NCI-H128 (cell line): ENCODE measurements at regions not wholly inside any gene's neighbourhood (a gene's known extent, or its start where the extent isn't known, plus 50 kb on each side); places are given as distances from the start of the nearest gene placed in this dataset.

Source experiments
- DNase-seq: peaks from one replicate; lab custom pipeline; 2025; ENCODE audit not compliant: unreplicated experiment; lab: John Stamatoyannopoulos, UW

DNA sequence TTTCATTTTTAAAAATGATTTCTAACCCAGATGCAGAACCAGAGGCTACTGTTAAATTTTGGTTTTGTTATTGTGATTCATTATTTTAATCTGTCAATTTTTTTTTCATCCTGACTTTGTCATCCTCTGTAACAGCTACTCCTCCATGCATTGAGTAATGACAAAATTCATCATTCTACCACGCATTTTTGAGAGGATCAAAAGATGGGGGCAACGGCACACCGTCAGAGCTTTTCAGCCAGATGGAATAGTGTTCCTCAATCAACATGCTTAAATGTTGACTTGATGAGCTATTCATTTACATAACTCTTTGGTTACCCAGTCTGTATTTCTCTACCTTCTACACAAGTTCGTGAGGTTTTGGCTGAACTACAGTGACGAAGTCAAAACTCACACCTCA lies 486.3 kb downstream of the EFNB2 start:
- DNase-seq, result no peak

DNA sequence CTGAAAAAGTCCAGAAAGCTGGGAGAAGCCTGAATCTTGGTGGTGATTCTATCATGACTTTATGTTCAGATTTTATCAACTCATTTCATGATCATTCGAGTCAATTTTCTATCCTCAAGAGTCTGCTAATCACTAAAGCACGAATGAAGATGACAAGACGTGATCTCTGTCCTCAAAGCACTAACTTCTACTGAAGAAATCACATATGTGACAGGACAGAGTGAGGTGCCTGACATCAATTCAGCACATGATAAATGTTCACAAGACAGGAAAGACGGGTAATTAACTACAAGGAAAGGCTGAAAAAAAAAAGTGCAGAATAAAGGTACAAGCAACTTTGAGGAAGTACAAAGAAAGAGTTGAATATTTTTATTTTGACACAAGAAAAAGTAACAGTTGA lies 487.1 kb downstream of the EFNB2 start:
- no peak for DNase-seq

DNA sequence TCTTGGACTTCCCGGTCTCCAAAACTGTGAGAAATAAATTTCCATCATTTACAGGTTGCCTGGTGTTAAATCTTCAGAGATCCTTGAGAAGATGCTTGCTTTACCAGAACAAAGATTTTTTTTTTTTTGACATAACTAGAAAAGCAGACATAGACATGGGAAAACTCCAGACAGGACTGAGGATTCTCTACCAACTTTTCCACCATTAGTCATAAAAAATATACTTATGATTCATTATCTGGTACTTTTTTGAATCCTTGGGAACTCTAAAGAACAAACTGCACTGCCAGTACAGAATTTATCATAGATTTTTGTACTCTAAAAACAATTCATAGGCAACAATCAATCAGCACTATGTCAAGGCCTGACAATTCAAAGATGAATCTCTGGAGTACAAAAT lies 487.6 kb downstream of the EFNB2 start:
- no peak for DNase-seq

DNA sequence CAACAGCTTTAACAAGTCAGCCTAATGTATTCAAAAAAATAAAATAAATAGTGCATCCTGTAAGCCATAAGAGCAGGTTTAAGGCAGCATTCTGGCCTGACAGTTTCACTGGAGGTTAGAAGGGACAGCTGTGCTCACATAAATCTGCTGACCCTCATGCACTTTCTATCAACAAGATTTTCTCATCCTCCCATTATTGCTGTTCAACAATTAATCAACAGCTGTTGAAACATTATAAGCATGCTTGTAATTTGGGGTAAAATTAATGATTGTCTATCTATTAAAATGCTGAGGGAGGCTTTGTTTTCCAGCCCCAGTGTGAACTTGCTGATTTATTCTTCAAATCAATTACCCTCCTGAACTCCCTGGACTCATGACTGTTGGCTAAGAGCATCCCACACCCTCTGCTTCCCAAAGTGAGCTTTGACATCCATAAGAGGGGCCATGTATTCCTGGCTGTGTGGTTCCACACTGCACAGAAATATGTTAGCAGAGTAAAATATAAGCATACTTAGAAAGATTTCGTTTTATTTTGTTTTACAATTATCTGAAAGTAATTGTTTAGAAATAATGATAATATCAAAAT lies 492.4 kb downstream of the EFNB2 start:
- DNase-seq, result no peak

DNA sequence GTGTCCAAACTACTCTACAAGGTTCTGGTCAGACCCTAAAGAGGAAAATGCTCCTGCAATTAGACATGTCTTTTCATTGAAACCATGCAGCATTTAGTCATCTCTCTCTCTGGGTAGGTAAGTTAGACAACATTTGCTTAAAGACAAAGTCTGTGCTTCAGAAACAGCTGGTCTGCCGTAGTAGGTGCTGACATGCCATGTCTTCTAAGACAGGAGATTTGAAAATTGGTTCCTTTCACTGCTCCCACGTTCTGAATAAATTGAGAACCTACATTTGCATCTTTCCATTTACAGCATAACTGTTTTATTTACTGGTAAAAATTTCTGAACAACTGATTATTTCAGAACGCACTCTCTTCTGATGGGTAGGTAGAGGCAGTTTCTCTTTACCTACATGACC lies 494.0 kb downstream of the EFNB2 start:
- no peak for DNase-seq

DNA sequence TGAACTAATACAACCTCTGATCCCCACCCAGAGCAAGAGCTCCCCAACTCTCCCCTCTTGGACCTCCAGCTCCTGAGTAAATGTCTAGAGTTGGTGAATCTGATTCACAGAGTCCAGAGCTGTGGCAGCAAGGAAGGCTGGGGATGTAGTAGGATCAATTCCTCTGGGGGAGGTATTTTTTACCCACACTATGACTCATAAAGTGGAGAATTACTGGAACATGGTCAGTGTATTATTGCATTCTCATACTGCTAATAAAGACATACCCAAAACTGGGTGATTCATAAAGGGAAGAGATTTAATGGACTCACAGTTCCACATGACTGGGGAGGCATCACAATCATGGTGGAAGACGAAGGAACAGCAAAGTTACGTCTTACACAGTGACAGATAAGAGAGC lies 496.7 kb downstream of the EFNB2 start:
- no peak for DNase-seq

DNA sequence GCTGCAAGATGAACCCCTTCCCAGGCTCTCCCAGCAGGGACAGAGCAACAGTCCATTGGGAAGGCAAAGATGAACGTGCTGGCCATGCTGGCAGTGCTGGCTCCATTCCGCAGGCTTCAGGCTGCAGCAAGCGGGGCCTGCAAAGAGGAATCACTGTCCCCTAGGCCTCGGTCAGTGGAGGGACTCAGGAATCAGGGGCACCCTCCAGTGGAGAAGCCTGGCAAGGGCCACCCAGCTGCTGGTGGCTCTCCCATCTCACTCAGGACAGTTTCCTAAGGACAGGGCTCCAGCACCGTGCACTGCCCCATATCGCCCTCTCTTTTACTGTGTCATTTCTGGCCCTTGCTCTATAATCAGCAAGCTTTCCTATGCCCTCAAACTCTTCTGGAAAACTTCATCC lies 498.6 kb downstream of the EFNB2 start:
- no peak for DNase-seq

DNA sequence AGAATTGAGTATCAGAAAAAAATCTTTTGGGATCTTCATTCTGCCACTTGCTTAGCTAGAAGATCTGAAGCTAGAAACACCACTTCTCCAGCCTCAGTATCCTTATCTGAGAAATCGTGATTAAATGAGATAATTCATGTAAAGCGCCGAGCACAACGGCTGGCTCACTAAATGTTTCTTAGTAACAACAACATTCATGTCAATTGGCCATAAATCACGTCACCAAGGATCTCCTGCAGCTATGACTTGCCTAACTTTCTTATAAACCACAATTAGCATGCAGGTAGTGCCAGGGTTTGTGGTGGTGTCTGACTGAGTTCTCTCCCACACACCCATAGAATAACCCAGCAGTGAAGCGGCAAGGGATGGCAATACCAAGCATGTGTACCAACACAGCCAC lies 501.3 kb downstream of the EFNB2 start:
- DNase-seq, result no peak

DNA sequence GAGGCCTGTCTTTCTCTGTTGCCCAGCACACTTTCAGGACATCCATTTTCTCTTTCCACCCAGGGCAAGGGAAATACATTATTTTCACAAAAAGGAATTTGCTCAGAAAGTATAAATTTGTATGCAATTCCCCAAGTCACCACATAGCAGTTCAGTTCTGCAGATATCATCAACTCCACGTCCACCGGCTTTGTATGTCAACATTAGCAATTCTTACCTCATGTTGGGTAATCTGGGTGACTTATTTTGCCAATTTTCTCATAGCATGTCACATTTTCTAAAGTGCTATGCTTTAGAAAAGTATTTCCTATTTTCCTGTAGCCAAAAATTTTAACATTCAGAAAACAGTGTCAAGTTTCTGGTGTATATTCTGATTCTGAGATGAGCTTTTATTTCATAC lies 501.8 kb downstream of the EFNB2 start:
- DNase-seq, result no peak

DNA sequence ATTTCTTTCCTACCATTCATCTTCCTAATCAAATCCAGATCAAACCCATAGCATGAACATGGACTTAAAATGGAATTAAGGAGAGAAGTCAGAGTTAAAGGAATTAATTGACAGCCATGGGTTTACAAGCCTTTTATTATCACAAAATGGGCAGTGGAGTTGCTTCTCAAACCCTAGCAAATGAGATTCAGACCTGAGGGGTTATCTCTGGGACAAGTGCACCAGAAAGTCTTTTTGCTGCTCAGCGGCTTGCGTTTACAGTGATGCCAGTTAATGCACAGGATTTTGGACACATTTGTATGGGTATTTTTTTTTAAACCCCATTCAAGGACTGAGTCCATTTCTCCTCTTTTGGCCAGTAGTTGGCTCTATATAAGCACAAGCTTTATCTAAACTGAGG lies 503.0 kb downstream of the EFNB2 start:
- no peak for DNase-seq

DNA sequence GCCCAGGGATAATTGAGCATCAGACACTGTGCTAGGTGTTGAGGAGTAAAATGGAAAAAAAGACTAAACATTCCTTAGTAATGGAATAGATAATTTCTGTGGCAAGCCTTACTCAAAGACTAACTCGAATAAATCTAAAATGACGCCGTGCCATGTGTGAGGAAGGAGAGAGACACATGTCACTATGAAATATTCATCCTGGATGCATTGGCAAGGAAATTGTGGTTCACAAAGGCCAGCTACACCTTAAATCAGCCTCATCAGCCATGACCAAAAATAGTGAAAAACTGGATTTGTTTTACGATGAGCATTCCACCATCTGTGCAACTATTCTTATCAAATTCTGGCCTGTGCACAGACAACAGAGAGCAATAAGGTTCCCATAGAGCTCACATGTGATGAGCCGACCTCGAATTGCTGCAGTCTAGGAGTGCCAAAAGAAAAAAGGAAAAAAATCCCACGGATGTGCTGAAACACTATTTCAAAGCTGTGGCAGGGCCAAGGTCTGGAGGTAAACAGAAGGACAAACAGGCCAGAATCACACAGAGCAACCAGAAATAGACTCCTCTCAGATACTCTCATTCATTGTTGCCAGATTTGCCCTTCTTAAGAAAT lies 505.7 kb downstream of the EFNB2 start:
- DNase-seq, result no peak

DNA sequence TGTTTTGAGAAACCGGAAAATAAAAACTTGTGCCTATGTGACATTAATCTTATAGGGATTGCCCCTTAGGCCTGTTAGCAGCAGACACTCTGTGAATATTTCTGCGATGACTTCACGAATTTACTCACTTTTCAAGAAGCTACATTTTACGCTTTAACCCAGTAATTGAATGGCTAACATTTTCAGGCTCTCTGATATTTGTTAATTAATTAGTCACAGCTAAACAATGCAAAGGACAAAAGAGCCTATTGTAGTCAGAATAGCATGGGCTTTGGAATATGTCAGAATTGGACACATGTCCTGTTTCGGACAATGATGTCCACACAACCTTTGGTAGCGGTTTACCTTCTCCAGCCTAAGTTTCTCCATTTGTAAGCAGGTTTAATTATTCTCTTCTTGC lies 506.6 kb downstream of the EFNB2 start:
- DNase-seq, result no peak

DNA sequence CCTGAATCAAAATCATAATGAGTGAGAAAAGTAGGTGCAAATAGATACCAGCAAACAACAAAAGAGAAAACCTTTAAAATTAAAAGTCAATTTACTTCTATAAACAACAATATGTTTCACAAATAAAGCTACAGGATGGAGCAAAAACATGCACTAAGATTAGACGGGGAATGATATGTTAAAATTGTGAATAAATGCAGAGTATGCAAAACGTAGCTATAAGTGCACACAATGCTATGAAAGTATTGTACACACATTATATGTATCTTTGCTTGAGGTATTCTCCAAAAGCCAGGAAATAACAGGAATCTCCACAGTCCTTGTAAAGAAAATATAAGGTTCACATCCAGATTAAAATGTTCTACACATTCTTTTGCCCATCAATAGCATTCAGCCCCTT lies 523.9 kb downstream of the EFNB2 start:
- no peak for DNase-seq

DNA sequence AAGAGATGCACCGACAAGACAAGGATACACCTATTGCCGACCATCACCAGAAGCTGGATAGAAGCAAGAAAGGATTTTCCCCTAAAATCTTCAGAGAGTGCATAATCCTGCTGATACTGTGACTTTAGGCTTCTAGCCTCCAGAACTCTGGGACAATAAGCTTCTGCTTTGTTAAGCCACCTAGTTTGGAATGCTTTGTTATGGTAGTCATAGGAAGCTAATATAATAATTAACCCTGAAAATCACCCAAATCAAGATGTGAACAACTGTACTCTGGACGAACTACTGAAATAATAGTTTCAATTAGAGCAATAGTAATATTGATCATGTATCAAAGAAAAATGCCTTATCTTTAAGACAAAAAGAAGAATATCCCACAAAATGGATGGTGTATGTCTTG lies 524.6 kb downstream of the EFNB2 start:
- no peak for DNase-seq

DNA sequence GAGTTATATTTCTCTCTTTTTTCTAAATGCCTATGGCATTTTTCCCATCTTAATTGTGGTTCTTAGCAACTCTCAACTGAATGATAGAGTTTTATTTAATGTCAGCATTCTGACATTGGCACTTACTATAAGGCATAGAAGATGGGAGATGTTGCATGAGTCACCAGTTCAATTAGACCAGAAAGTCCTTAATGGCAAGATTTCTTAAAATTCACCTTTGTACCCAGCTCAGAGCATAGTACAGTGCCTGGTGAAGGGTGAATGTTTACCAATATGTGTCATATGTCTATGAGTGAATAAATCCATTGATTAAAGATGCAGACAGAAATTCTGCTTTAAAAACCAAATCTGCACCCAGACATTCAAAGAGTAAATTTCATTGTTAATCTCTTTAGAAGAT lies 526.9 kb downstream of the EFNB2 start:
- DNase-seq, result no peak

DNA sequence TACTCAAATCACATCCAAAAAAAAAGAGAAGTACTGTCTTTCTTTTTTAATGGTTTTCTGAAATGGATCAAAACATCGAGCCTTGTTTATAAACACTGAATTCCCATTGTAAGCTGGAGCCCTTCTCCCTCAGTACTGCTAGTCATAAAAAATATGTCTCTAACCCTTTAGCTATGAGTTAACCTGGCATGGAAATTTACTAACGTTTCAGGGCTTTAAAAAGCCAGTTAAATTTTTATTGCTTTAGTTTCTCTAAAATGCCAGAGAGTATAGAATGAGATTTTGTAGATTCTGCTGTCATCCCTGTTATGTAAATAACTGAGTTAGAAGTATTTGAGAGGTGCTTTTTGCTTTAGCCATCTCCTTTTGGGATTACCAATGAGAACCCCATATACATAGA lies 528.3 kb downstream of the EFNB2 start:
- DNase-seq, result no peak

DNA sequence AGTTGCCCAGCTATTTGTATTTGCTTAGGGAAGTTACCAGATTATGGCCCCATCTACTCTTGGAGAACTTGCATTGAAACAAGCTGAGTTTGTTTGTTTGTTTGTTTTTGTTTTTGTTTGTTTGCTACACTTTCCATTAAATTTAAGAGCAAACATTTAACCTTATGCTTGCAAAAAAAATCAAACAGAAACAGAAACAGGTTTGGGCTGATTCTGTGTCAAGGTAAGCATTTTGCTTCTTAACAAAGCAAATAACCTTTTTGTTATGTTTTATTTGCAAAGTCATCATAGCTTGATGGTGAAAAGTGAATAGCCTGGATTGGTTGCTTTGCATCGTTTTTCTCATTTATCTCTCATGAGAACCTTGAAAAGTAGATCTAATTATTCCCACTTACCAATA lies 531.8 kb downstream of the EFNB2 start:
- DNase-seq, result no peak

DNA sequence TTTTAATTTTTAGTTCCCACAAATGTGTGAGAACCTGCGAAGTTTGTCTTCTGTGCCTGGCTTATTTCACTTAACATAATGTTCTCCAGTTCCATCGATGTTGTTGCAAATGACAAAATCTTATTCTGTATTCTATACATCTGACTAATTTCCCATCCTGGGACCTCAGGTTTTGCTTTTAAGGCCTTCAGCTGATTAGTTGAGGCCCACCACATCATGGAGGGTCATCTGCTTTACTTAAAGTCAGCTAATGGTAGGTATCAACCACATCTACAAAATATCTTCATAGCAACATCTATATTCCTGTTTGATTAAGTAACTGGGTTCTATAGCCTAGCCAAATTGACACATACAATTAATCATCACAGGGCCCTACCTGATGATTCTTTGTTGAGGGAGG lies 534.0 kb downstream of the EFNB2 start:
- no peak for DNase-seq

DNA sequence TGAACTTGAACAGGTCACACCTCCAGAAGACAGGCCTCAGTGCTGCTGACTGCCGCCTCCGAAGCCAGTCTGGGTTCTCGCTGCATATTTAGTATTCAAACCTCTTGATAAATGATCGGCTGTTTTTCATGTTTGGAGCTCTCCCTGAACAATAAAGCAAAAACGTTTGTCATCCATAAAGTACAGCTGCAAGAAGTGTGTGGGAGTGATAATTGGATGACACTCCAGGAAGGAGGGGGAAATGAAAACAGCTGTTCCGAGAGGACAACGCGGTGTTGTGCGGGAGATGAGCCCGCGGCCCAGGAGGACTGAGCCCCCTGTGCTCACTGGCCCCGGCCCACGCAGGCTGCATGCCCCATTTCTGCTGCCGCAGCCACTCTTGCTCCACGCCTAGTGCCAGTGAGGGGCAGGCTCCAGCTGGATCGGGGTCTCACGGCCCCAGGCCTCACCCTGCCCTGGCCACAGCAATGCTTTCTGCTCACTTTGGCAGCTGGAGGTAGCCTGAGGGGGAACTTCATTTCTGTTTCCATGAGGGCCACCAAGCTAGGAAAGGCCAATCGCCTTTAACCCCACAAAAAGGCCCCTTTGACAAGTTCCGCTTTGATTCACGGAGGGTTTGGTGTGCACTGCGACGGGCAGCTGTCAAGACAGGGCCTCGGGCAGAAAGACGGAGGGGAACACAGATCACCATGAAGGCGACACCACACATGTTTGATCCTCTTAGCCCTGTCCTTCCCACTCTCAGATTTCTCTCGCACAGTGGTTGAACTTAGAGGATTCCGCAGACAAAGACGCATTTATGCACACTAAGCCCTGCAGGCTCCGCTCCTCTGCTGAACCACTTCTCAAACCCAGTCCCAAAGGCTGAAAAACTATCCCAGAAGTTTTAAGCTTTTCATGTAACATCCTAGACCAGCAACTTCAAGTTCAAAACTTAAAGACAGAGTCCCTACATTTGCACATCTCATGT lies 537.6 kb downstream of the EFNB2 start:
- no peak for DNase-seq

DNA sequence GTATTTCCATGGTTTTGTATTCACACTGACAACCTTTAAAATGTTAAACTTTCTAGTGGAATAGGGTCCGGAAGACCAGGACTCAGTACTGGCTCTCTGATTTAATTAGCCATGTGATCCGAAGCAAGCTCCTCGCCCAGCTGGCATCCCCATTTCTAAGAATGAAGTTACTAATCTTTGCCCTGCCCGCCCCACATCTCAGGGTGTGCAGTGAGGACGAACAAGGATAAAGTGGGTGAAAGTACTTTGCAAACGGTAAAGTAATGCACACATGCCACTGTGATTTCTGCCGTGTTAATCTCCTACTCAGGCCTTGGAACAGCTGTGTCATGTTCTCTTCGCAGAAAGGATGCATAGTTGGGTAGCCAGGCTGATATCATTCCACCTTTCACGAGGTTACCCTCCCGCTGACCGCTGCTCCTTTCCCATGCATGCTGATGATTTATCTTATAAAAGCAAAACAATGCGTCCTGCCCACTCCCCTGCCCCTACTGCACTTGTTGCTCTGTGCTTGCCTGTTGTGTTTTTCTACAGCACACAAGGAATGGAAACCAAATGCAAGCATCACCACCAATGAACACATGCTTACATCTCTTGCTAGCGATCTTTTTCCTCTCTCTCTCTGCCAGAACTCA lies 539.0 kb downstream of the EFNB2 start:
- DNase-seq, result no peak

DNA sequence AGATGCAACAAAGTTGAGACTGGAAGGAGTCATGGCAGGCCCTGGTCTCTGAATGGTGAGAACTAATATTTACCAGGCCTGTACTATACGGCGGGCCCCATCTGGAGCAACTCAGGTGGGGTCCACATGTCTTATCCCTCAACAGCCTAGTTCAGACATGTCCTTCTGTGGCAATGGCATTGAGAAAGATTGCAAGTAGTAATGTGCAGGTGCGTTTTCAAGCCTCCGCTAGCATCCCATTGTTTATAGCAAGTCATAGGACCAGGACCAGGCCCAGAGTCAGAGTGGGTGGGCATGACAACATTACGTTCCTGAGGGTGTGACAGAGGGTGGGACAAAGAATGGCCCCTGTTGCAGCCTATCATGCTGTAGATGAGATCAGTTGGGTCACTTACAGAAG lies 541.1 kb downstream of the EFNB2 start:
- no peak for DNase-seq
